HFFc6 (cell line): ENCODE measurements at regions not wholly inside any gene's neighbourhood (a gene's known extent, or its start where the extent isn't known, plus 50 kb on each side); places are given as distances from the start of the nearest gene placed in this dataset.

ENCODE experiments used
- DNase-seq: peaks from one replicate; pipeline ENCODE4 v3.0.0-alpha.2; 2018
- H3K27ac Mint-ChIP-seq: 2 replicates; pipeline ENCODE4 v1.8.0; 2020; ENCODE audit warnings: mild to moderate bottlenecking, mixed read lengths
- H3K27me3 Mint-ChIP-seq: 2 replicates; pipeline ENCODE4 v1.8.0; 2021; ENCODE audit warnings: mild to moderate bottlenecking, moderate library complexity, mixed read lengths; ENCODE audit not compliant: insufficient read depth
- H3K36me3 Mint-ChIP-seq: 2 replicates; pipeline ENCODE4 v1.8.0; 2021; ENCODE audit warnings: low read depth, mixed read lengths
- H3K4me1 Mint-ChIP-seq: 2 replicates; pipeline ENCODE4 v1.8.0; 2020; ENCODE audit warnings: low read depth, mixed read lengths
- H3K4me3 Mint-ChIP-seq: 2 replicates; pipeline ENCODE4 v1.8.0; 2020; ENCODE audit warnings: mild to moderate bottlenecking, moderate library complexity, mixed read lengths
- H3K9me3 Mint-ChIP-seq: 2 replicates; pipeline ENCODE4 v1.8.0; 2020; ENCODE audit warnings: mild to moderate bottlenecking, mixed read lengths
- TF ChIP-seq, protein P1 (sequence below): fragments of 200-600 bp; sonication (generic); IDR thresholded peaks from 2 replicates; pipeline ENCODE4 v1.5.0; 2021; ENCODE audit warnings: antibody characterized with exemption, mild to moderate bottlenecking

DNA sequence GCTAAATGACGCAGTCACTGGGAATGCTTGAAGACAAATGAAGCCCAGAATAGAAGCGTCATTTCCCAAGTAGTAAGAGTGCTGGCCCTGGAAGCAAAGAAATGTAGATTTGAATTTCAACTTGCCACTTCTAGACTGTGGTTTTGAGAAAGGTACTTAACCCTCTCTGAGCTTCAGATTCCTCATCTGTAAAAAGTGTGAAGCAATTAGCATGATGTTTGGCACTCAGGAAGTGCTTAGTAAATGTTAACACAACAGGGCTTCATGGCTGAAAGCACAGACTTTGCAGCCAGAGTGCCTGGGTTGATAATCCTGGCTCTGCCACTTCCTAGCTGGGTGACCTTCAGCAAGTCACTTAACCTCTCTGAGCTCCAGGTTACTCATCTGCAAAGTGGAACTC is 147.4 kb upstream of the RPS6KA3 start:
- DNase-seq: no peak
- Mint-ChIP-seq H3K27ac (no peak overlapping the region), H3K4me1 (no peaks in the 10 kb centered on the region), H3K4me3 (no peak overlapping the region), H3K27me3 (peaks cover 2% of the 10 kb centered on the region; the same call in 1 of the 2 replicates), H3K9me3 (no peaks in the 10 kb centered on the region), H3K36me3 (no peaks in the 10 kb centered on the region)
- TF ChIP-seq, protein P1, sequence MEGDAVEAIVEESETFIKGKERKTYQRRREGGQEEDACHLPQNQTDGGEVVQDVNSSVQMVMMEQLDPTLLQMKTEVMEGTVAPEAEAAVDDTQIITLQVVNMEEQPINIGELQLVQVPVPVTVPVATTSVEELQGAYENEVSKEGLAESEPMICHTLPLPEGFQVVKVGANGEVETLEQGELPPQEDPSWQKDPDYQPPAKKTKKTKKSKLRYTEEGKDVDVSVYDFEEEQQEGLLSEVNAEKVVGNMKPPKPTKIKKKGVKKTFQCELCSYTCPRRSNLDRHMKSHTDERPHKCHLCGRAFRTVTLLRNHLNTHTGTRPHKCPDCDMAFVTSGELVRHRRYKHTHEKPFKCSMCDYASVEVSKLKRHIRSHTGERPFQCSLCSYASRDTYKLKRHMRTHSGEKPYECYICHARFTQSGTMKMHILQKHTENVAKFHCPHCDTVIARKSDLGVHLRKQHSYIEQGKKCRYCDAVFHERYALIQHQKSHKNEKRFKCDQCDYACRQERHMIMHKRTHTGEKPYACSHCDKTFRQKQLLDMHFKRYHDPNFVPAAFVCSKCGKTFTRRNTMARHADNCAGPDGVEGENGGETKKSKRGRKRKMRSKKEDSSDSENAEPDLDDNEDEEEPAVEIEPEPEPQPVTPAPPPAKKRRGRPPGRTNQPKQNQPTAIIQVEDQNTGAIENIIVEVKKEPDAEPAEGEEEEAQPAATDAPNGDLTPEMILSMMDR: no peak

DNA sequence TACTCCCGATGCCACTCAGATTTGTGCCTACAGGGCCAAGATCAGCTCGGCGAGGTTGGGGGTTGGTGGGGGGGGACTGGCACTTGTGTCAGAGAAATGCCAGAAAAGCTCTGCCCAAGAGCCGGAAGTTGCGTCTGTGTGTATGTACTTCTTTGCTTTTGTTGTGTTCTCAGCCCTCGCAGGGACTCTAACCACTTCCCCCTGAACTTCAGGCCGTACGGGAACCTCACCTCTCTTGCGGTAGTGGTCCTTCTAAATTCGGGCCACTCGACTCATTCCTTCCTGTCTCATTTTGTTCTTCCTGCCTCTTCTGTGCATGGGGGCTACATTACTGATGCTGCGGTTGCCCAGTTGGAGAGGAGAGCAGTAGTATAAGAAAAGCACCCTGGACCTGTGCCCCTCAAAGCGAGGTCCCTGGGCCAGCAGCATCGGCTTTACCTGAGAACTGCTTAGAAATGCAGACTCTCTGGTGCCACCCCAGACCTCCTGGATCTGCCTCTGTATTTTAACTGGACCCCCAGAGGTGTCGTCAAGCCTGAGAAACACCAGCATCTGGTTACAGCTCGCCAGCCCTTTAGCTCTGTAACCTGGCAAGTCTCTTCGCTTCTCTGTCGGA is 146.3 kb upstream of the RPS6KA3 start:
- H3K4me3 Mint-ChIP-seq: no peak overlapping the region
- TF ChIP-seq, protein P1: no peak
- no peaks in the 10 kb centered on the region for H3K36me3 Mint-ChIP-seq
- no peak overlapping the region for H3K27ac Mint-ChIP-seq
- H3K27me3 Mint-ChIP-seq: peaks cover 1% of the 10 kb centered on the region; the same call in 1 of the 2 replicates
- no peaks in the 10 kb centered on the region for H3K4me1 Mint-ChIP-seq
- peaks cover 5% of the 10 kb centered on the region; the same call in 1 of the 2 replicates for H3K9me3 Mint-ChIP-seq
- no peak for DNase-seq

DNA sequence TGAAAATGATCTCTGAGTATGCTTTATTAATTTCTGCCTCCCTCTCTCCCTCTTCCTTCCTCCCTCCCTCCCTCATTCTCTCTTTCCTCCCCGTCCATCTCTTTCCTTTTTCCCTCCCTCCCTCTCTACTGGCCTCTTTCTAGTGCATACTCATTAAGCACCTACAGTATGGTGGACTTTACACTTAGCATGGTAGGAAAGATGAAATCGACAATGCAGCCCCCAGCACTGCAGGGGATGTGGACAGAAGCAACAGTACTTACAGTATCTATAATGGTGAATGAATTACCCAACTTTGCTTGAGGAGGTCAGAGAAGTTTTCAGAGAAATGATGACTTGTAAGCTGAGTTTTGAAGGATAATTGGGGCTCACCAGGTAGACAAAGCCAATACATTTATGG is 143.8 kb upstream of the RPS6KA3 start:
- Mint-ChIP-seq H3K36me3 (no peaks in the 10 kb centered on the region), H3K4me1 (no peaks in the 10 kb centered on the region), H3K9me3 (peaks cover 5% of the 10 kb centered on the region; the same call in 1 of the 2 replicates)

DNA sequence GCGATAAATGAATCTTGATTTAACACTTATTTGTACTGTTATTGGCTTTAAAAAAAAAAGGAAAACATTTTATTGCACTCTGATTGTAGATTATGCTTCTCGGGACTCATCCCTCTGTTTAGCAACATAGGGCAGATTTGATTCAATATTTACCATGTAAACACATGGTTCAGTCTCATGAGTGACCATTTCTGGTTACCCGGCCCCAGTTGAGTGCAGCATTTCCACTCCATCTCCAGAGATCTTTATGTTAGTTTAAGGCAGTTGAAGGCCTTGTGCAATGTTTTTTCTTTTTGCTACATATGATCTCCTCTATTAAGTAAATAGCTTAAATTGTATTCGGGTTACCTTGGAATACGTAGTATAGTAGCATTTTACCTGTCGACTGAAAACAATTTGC is 143.3 kb upstream of the RPS6KA3 start:
- Mint-ChIP-seq H3K4me1 (no peaks in the 10 kb centered on the region), H3K27me3 (peaks cover 1% of the 10 kb centered on the region; the same call in 1 of the 2 replicates), H3K36me3 (no peaks in the 10 kb centered on the region), H3K27ac (no peak overlapping the region), H3K4me3 (no peak overlapping the region), H3K9me3 (peaks cover 5% of the 10 kb centered on the region; the same call in 1 of the 2 replicates)
- TF ChIP-seq, protein P1: no peak
- DNase-seq: no peak

More for the DNA sequence above, 143.8 kb upstream of the RPS6KA3 start:
- H3K4me3 Mint-ChIP-seq: no peak overlapping the region
- no peak overlapping the region for H3K27ac Mint-ChIP-seq
- DNase-seq: no peak
- TF ChIP-seq, protein P1: no peak
- peaks cover 1% of the 10 kb centered on the region; the same call in 1 of the 2 replicates for H3K27me3 Mint-ChIP-seq

DNA sequence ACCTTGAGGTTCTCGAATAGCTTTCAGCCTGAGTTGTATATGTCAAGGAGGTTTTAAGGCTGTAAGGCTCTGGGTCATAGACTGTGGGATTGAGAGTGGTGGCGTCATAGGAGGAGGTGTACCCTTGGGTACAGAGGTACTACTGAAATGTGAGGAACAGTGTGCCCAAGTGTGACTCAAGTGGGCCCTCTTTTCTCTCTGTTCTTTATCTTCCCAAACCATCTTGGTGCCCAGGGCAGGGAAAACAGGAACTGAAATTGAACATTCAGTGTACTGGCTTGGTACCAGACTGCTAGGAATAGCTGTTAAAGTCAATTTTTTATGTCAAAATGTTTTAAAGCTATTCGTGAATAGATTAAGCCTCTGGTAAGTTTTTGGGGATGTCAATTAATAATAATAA is 136.2 kb upstream of the RPS6KA3 start:
- Mint-ChIP-seq H3K4me3 (no peak overlapping the region), H3K36me3 (no peaks in the 10 kb centered on the region), H3K27me3 (peaks cover 2% of the 10 kb centered on the region), H3K4me1 (no peaks in the 10 kb centered on the region), H3K27ac (no peak overlapping the region), H3K9me3 (no peaks in the 10 kb centered on the region)
- DNase-seq: no peak
- TF ChIP-seq, protein P1: no peak
